ENCODE measurements at regions not wholly inside any gene's neighbourhood (a gene's known extent, or its start where the extent isn't known, plus 50 kb on each side); places are given as distances from the start of the nearest gene placed in this dataset.

DNA sequence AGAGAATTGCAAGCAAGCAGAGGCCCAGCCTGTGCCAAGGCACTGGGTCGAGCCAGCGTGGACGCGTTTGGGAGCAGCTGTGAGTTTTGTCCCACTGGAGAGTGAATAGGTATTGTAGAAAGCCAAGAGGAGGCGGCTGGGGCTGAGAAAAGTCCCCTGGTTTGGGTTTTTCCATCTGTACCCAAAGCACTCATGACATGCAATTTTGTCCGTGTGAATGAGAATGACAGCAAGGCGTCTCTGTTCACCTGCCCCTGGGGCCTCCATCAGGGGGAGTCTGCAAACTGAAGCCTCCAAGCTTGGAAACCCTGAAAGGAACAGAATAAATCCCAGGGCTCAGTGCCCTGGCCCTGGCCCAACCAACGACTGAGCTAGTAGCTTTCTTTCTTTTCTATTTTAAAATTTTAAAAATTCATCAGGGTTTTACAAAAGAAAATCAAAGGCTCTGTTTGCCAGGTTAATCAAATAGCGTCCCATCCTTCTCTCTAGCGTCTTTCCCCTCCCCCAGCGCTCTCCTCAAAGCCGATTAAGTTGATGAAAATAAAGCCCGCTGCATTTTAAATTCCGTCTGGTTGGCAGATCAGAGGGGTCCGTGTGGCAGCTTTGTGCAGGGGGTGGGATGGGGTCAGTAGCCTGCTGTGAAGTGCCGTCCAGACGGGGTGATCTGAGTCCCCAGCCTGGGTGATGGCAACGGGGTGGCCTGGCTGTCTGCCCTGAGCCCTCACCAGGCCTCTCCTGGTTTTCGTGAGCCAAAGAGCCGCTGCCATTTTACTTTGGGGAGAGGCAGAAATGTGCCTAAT is 171.0 kb downstream of the KATNIP start:
- no peak for DNase-seq

DNA sequence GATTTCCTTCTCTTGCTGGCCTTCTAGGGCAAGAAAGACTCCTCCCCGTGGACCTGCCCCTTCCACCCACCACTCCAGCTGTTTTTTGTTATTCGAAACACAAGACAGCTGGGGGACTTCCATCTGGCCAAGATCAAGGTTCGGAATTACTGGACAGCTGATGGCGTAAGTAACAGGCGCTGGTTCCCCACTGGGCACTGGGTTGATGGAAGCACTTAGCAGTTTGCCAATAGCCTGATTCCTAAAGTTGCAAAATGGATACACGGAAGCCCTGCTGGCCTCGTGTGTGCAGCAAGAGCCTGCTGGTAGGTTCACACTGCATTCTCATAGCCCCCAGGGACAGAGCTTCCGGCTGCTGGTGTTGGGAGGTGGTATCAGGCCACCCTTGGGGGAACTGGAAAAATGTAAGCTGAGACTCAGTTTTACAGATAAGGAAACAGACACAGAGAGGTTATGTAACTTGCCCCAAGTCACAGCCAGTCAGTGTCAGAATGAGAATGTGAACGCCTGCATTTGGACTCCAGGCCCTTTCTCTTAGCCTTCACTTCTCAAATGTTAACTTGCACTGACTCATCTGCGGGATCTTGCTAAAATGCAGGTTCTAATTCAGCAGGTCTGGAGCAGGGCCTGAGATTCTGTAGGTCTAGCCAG is 171.7 kb downstream of the KATNIP start:
- no peak for DNase-seq

DNA sequence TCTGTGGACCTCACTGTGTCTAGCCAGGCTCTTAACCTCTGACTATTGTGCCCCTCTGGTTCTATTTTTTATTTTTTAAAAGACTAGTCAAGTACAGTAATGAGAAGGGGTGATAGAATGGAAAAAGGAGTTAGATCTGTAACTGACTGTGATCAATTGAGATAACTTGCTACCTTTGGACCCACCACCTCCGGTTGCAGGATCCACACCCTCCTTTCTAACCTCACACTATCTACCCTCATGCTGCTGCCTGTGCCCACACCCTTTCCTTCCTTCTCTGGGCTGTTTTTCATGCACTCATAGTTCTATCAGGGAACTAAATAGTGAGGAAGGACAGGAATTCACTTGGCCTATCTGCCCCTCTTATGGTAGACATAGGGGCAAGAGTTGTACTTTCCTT is 172.3 kb downstream of the KATNIP start:
- no peak for DNase-seq

DNA sequence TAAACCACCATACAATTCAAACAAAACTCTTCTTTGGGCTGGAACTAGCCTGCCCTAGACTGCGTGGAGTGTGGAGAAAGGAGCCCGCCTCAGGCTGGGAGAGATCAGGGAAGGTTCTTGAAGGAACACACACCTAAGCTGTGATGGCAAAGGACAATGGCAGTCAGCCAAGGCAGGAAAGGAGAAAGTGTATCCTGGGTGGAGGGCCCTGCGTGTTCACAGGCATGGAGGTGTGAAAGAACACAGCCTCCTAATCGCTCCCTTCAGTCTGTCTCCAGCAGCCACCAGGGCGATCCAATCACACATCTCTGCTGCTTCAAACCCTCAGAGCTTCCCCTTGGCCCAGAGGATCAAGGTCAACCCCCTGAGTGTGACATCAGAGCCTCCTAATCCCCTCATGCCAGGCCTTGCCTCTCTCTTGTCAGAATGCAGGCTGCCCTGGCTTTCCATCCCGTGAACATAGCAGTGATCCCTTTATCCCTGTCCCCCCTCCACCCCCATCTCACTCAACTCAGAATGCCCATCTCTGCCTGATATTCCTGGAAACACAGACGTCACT is 173.0 kb downstream of the KATNIP start:
- DNase-seq = no peak

DNA sequence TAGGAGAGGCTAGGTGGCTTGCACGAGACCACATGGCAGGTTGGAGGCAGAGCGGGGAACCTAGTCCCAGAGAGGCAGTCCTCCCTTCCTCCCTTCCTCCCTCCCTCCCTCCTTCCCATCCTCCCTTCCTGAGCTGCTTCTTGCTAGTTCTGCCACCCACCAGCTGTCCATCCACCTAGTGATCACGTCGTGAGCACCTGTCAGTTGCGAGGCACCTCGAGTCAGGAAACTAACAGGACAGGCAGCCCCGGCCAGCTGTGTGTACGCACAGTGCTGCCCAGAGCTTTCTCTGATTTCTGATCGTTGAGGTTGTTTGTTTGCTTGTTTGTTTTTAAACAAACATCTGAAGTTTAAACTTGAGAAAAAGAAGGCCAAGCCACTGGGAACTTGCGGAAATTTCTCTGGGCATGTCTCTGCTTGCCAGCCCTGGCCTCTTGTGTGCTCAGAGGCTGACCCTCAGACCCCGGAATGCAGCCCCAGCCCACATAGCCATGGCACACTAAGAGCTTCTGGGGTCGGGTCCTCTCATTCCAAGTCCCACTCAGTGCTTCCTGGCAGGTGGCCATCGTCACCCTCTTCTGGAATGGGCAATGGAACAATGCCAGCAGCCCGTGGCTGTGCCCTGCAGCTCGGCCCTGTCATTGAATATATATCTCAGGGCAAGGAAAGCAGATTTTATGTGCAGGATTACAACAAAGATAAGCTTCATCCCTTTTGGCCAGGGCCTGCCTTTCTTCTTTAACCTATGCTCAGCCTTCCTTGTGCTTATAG is 174.0 kb downstream of the KATNIP start:
- DNase-seq = no peak

DNA sequence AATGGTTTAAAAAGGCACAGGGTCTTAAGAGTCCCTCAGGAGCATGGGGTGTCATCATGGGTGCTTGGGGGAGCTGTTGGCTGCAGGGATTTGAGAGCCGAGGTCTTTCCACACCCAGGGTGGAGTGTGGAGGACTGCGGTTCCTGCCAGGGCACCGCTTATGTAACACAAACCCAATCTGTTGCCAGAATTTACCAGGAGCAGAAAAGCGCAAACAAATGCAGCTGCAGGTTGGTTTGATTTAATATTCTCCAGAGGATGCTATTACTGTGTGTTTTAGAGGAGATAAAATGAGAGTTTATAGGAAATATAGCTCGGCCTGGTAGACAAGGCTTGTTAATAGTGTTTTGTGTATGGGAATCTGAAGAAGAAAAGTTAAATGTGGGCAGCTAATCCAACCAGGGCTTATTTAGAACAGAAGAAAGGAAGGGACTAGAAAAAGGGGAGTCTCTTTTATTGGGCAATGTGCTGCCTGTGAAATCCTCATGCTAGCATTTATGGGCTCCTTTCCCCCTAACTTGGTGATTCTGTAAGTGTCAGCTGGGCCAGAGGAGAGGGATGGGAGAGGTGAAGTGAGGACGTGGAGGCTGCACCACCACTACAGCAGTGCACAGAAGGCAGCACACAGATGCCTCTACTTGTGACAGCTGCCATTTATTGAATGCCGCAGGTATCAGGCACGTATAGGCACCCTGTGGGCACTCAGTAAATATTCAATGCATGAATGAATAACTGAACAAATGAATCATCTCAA is 174.7 kb downstream of the KATNIP start:
- DNase-seq = no peak

DNA sequence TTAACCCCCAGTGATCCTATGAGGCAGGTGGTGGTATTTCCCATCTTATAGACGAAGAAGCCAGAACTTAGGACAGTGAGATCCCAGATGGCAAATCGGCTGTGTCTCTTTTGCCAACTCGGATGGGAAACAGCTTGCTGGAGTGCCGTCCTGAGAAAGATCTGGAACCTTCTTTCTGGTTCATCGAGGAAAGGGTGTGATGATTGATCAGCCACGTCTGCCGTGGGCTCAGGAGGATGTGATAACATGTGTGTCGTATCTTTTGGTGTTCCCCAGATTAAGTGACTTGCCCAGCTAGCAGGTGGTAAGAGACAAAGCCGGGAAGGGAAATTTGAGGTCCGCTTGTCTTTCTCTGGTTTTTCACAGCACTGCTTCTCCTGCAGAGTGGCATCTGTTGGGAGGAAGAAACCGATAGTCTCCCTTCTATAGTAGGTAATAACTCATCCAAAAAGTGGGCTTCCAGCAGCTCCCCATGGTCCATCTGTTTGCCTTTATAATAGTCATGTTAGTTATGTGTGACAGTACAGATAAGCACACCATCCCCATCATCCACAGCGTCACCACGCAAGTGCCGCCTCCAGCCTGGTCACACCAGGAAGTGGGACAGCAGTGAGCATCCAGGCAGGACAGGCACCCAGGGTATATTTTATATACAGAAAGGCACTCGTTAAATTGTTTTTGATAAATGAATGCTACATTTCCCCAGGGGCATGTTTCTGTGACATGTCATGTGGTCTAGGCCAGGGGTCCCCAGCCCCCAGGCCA is 175.5 kb downstream of the KATNIP start:
- DNase-seq = no peak

DNA sequence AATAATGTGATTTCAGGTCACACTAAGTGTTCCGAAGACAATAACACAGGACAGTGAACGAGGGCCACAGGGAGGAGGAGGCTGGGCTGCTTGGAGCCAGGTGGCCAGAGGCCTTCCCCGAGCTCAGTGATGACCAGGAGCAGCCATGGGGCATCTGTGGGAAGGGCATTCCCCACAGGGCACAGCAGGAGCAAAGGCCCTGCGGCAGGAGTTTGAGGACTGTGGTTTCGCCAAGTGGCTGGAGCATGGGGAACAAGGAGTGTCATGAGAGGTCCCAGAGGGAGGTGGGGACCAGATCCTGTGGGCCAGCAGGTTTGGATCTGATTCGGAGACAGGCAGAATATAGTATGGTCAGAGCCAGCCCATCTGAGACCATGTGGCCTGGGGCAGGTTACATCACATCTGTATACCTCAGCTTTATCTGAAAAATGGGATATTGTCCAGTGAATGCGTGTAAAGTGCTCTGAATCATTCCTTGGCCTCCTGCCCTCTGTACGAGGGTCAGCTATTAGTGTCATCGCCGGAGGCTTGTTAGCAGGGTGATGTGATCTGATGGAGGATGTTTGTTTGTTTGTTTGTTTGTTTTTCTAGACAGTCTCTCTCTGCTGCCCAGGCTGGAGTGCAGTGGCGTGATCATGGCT is 176.8 kb downstream of the KATNIP start:
- no peak for DNase-seq

DNA sequence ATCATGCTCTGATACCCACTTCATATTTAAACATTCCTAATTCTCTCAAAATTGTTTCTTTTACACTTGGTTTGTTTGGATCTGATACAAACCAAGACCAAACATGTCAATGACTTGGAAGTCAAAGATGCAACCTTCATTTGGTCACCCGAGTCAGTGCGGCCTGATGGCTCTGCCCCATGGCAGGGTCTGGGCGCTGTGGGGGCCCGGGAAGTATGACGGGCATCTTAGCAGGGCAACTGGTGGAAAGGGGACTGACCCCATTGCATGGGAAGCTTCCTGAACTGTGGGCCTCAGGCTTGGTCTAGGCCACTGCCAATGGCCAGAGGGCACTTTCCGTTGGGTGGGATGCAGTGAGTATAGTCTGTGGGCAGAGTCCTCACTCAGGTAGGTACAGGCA is 178.0 kb downstream of the KATNIP start:
- DNase-seq = no peak

DNA sequence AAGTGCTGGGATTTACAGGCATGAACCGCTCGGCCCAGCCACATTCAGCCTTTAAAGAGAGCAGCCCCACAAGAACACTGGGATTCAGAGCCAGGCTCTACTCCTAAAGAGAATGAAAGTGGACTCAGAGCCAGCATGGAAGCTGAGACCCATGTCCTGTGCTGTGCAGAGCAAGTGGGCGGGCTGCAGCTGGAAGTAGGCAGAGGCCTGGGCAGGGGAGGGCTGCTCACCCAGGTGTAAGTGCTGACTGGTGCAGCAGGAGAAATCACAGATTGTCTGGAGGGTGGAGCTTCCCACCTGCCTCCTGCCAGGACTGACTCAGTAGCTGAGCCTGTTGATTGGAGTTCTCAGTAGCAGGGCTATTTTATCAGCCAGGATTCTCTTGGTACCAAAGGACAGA is 178.7 kb downstream of the KATNIP start:
- DNase-seq = no peak

DNA sequence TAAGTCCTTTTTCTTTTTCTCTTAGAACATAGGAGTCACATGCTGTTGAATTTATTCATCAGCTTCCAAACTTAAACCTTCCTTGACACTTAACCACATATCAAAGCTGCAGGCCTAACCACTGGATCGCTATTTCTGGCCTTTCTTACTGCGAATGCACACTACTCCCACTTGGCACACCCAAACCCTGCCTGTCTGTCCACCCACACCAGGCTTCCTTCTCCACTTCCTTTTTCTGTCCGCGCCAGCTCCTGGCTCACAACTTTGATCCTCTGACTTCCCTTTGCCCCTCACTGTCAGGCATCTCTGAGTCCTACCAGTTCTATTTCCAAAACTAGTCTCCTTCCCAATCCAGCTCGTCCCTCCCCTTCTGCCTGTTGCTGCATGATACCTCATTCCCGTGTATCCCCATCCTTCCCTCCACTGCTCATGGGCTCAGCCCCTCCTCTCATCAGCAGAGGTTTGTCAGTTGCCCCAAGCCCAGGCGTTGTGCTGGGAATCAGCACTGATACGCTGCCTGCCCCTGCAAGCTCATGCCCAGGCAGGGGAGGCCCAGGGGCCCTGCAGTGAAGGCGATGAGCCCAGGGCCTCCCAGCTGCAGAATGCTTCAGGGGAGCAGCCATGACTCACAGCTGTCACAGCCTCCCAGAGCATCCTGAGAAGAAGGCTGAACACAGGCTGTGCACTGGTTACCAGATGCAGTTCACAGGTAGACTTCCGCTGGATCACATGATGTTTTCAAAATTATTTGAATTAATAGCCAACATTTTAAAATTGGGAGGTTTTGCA is 179.8 kb downstream of the KATNIP start:
- DNase-seq = no peak

DNA sequence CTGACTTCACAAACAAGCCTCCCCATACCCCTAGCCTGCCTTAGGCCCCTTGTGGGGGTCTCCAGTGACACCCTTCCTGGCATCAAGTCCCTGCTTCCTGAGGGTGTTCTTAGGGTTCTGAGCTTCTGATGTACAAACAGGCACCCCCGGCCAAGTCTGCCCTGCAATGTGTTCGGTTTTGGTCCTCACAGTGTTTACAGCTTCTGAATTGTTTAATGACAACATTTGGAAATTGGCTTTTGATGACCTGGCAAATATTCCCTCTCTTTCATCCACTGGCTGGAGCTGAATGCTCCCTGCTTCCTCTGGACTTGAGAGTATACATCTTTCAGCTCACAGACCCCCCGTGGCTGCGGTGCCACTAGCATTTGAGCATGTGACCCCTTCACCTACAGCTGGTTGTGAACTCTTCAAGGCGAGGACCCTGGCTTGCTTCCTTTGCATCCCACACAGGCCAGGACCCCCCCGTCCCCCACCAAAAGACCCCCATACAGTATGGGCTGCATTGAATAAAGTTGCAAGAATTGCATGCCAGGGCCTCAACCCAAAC is 180.8 kb downstream of the KATNIP start:
- DNase-seq = no peak

DNA sequence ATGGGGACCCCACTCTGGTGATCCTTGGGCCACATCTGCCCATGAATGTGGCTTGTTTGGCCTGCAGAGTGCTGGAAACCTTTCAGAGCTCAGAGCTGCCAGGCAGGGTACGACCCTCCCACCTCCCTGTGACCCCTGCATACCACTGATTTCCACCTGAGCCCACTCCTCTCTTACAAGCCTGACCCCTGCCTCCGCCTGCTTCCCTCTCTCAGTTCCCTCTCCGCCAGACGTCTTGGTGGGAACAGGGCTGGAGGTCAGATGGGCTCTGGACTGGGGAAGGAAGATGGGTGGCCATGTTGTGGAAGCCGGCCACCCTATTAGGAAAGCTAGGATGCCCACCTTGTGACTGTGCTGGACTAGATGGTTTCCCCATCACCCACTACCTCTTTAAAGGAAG is 185.1 kb downstream of the KATNIP start:
- DNase-seq = no peak

DNA sequence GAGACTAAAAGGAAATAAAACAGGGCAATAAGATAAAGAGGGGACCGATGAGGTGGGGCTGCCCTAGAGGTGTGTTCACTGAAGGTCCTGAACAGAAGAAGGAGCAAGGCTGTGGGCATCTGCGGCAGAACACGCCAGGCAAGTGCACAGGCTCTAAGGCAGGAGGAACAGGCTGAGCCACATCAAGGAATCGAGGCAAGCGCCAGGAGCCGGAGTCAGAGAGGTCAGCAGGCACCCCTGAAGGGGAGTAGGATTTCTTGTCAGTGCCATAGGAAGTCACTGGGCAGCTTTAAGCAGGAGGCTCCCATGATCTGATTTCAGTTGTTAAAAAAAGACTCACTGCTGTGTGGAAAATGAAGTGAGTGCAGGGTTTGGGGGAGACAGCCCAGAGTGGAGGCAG is 186.5 kb downstream of the KATNIP start:
- no peak for DNase-seq

DNA sequence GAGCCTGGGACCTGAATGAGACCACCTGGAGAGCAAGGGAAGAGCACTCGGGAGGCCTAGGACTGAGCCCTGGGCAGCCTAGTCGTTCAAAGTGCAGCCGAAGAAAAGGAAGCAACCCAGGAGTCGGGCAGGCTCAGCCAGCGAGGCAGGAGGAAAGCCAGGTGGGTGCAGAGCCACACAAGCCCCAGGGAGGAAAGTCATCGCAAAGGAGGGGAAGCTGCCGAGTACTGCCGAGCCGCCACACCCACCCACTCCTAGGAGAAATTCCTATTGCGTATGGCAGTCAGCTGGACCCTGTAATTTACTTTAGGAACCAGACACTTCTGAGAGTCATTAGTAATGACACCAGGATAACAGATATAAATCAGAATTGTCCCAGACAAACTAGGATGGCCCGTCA is 187.6 kb downstream of the KATNIP start:
- no peak for DNase-seq
